Stomach (tissue), 8 donors: ENCODE measurements at regions not wholly inside any gene's neighbourhood (a gene's known extent, or its start where the extent isn't known, plus 50 kb on each side); places are given as distances from the start of the nearest gene placed in this dataset.

Experiments used
- DNase-seq, 2 donors: peaks; one replicate each; pipeline versions ENCODE4 v3.0.0 to v3.0.0-alpha.2; 2013 to 2019
- H3K27ac ChIP-seq, 5 donors: fragments of 200-600 bp in 4 of 5; sonication (generic) in 4 of 5; one replicate each; pipeline ENCODE4 v1.5.1; 2013 to 2019; ENCODE audit warnings: mild to moderate bottlenecking in 1 of 5, moderate library complexity in 1 of 5
- H3K27me3 ChIP-seq, 3 donors: fragments of 200-600 bp; sonication (generic); one replicate each; pipeline ENCODE4 v1.5.1; 2017 to 2019; ENCODE audit warnings: mixed run types in 1 of 3
- H3K36me3 ChIP-seq, 4 donors: fragments of 200-600 bp; sonication (generic); 1 replicate in 3 of 4; 2 replicates in 1 of 4; pipeline ENCODE4 v1.5.1; 2016 to 2019
- H3K4me1 ChIP-seq, 4 donors: fragments of 200-600 bp; sonication (generic); one replicate each; pipeline ENCODE4 v1.5.1; 2016 to 2019
- H3K4me3 ChIP-seq, 4 donors: fragments of 200-600 bp; sonication (generic) in 3 of 4; one replicate each; pipeline ENCODE4 v1.5.1; 2016 to 2019; ENCODE audit warnings: mild to moderate bottlenecking in 1 of 4
- H3K9me3 ChIP-seq, 4 donors: fragments of 200-600 bp; sonication (generic); one replicate each; pipeline ENCODE4 v1.5.1; 2016 to 2019
- CTCF ChIP-seq, 7 experiments: fragments of 450-650 bp in 4 of 7; fragments of 200-600 bp in 3 of 7; sonication (generic) in 3 of 7; IDR thresholded peaks; one replicate each; pipeline ENCODE4 v1.5.1; 2016 to 2019; ENCODE audit warnings: antibody characterized with exemption in 7 of 7, control low read depth in 2 of 7, mild to moderate bottlenecking in 1 of 7
- EP300 ChIP-seq: sonication (generic); formaldehyde crosslinking; IDR thresholded peaks from one replicate; pipeline ENCODE4 v1.6.1; 2017; ENCODE audit warnings: antibody characterized with exemption
- POLR2A ChIP-seq, 4 donors: fragments of 450-650 bp; IDR thresholded peaks; one replicate each; pipeline ENCODE4 v1.6.1; 2016; ENCODE audit warnings: antibody characterized with exemption in 4 of 4, control low read depth in 2 of 4, mild to moderate bottlenecking in 1 of 4, moderate library complexity in 1 of 4
- POLR2AphosphoS5 ChIP-seq, 3 donors: sonication (generic); formaldehyde crosslinking; IDR thresholded peaks; one replicate each; pipeline ENCODE4 v1.6.1; 2016; ENCODE audit warnings: antibody characterized with exemption in 3 of 3
- WGBS, 5 donors: extraction: QIAGEN DNeasy Blood & Tissue Kit in 3 of 5; methylation state at CpG; one replicate each; pipeline versions ENCODE4 v1.1.5 to v1.1.7; 2013 to 2018; 5-methylcytosine and 5-hydroxymethylcytosine counted together
- intact Hi-C: fragments of 100-400 bp; cut with DNase I; formaldehyde crosslinking; loops from one replicate; pipeline ENCODE4 v1.15.1; 2023; ENCODE audit warnings: low total_unique reads
- donor health status: healthy with polysubstance abuse.
- donor health status: Bipolar disorder and iron deficiency.
- donor health status: healthy.

- Histone ChIP-seq H3K27ac (peak overlapping the region in 1 of 5 donors; percentile 20), H3K4me3 (no peak overlapping the region), H3K36me3 (no peaks in the 10 kb centered on the region), H3K27me3 (no peaks in the 10 kb centered on the region), H3K9me3 (no peaks in the 10 kb centered on the region), H3K4me1 (peaks cover 13 to 47% (median 25%) of the 10 kb centered on the region in 4 donors)
- 82 to 87% (median 85%) methylated on average over 11 of the region's 11 CpGs for WGBS, 5 donors
- no peak for TF ChIP-seq POLR2A (IDR thresholded peaks at IDR 0.05)
- DNase-seq = peak in 1 of 2 donors; percentile 41
- intact Hi-C loops = no loop called here
Measured at GRCh38 chr1:8112611-8113261, 86.6 kb upstream of the ERRFI1 start.

DNA sequence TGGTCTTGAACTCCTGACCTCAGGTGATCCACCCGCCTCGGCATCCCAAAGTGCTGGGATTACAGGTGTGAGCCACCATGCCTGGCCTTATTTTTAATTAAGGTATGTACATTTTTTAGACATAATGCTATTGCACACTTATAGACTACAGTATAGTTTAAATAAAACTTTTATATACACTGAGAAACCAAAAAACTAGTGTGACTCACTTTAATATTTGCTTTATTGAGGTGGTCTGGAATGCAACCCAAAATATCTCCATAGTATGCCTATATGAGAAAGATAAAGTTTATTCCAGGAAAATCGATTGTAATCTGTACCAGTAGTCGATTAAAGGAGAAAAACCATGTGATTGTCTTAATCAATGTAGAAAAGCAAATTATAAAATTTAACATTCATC, 85.5 kb upstream of the ERRFI1 start:
- H3K4me1 ChIP-seq = peaks cover 10 to 35% (median 20%) of the 10 kb centered on the region in 4 donors
- intact Hi-C loops = no loop called here
- no peak overlapping the region for H3K4me3 ChIP-seq
- H3K27ac ChIP-seq = no peak overlapping the region
- DNase-seq = no peak
- TF ChIP-seq EP300 (no peak), POLR2AphosphoS5 (IDR thresholded peaks at IDR 0.05) (no peak), POLR2A (IDR thresholded peaks at IDR 0.05) (no peak), CTCF (IDR thresholded peaks at IDR 0.05) (no peak)
- no peaks in the 10 kb centered on the region for H3K27me3 ChIP-seq
- no peaks in the 10 kb centered on the region for H3K9me3 ChIP-seq
- WGBS, 5 donors = 80 to 88% (median 85%) methylated on average over 4 of the region's 4 CpGs
- no peaks in the 10 kb centered on the region for H3K36me3 ChIP-seq

DNA sequence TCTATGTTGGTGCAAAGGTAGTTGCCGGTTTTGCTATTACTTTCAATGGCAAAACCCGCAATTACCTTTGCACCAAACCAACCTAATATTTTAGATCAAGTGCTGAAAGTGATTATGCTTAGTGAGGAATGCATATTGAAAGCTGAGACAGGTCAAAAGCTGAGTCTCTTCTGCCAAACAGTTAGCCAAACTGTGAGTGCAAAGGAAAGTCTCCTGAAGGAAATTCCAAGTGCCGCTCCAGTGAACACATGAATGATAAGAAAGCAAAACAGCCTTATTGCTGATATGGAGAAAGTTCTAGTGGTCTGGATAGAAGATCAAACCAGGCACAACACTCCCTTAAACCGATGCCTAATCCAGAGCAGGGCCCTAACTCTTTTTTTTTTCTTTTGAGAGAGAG, 83.1 kb upstream of the ERRFI1 start:
- no peak for DNase-seq
- intact Hi-C loops = no loop called here
- H3K4me1 ChIP-seq = peaks cover 0 to 18% (median 7%) of the 10 kb centered on the region in 4 donors
- H3K27me3 ChIP-seq = no peaks in the 10 kb centered on the region
- TF ChIP-seq POLR2AphosphoS5 (IDR thresholded peaks at IDR 0.05) (no peak), POLR2A (IDR thresholded peaks at IDR 0.05) (no peak), CTCF (IDR thresholded peaks at IDR 0.05) (no peak), EP300 (no peak)
- H3K4me3 ChIP-seq = no peak overlapping the region
- no peak overlapping the region for H3K27ac ChIP-seq
- 61 to 82% (median 67%) methylated on average over 4 of the region's 4 CpGs for WGBS, 5 donors
- no peaks in the 10 kb centered on the region for H3K36me3 ChIP-seq
- H3K9me3 ChIP-seq = no peaks in the 10 kb centered on the region

DNA sequence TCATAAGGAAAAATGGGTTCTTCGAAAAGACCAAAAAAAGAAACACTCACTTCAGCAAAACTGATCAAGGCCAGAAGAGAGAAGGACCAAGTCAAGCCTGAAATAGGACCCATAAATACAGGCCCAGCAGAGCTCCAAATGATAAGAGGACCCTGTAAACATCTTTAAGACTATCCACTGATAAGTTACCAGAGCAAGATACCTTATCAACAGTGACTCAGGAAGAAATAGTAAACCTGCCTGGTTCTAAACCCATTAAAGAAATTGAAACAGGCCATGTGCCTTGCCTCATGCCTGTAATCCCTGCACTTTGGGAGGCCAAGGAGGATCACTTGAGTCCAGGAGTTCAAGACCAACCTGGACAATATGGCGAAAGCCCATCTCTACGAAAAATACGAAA, 81.8 kb upstream of the ERRFI1 start:
- no peaks in the 10 kb centered on the region for H3K36me3 ChIP-seq
- no peak for DNase-seq
- TF ChIP-seq POLR2AphosphoS5 (IDR thresholded peaks at IDR 0.05) (peak in 2 of 3 donors; percentile 27 to 31), POLR2A (IDR thresholded peaks at IDR 0.05) (no peak)
- H3K4me1 ChIP-seq = peaks cover 0 to 9% (median 4%) of the 10 kb centered on the region in 4 donors
- intact Hi-C loops = no loop called here
- H3K9me3 ChIP-seq = no peaks in the 10 kb centered on the region
- no peak overlapping the region for H3K4me3 ChIP-seq
- no peaks in the 10 kb centered on the region for H3K27me3 ChIP-seq
- 88 to 97% (median 94%) methylated on average over 4 of the region's 4 CpGs for WGBS, 5 donors
- H3K27ac ChIP-seq = no peak overlapping the region

DNA sequence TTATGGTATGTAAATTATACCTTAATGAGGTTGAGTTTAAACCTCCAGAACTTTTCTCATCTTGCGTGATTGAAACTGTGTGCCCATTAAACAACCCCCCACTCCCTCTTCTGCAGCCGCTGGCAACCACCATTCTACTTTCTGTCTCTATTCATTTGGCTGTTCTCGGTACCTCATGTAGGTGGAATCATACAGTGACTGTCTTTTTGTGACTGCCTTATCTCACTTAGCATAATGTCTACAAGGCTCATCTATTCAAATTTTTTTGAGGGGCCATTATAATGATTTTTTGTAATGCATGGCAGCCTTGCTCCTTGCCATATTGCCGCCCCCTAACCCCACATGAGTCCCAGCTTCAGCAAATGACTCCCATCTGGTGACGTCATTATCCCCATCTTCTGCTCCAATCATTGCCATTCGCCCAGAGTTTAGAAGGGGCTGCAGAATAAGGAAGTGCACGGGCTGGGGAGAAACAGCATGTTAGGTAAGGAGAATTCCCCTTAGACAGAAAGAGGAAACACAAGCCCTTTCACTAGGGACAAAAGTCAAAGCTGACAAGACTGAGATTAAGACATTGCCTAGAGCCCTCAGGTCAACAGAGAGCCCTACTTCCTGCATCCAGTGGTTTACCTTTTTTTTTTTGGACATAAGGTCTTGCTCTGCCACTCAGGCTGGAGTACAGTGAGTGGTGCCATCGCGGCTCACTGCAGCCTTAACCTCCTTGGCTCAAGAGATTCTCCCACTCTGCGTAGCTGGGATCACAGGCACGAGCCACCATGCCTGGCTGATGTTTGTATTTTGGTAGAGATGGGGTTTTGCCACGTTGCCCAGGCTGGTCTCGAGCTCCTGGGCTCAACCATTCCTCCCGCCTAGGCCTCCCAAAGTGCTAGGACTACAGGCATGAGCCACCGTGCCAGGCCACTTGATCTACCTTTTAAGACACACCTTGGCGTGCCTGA, 78.4 kb upstream of the ERRFI1 start:
- Histone ChIP-seq H3K27me3 (no peaks in the 10 kb centered on the region), H3K27ac (no peak overlapping the region), H3K9me3 (no peaks in the 10 kb centered on the region), H3K4me1 (peaks cover 0 to 8% (median 3%) of the 10 kb centered on the region in 4 donors), H3K4me3 (no peak overlapping the region), H3K36me3 (no peaks in the 10 kb centered on the region)
- DNase-seq = peak in 1 of 2 donors; percentile 33
- TF ChIP-seq EP300 (no peak), POLR2A (IDR thresholded peaks at IDR 0.05) (no peak), POLR2AphosphoS5 (IDR thresholded peaks at IDR 0.05) (no peak), CTCF (IDR thresholded peaks at IDR 0.05) (no peak)
- intact Hi-C loops = no loop called here
- WGBS, 5 donors = 78 to 83% (median 82%) methylated on average over 16 of the region's 16 CpGs
